AG04450 (cell line): ENCODE measurements at regions not wholly inside any gene's neighbourhood (a gene's known extent, or its start where the extent isn't known, plus 50 kb on each side); places are given as distances from the start of the nearest gene placed in this dataset.

ENCODE experiments used
- CTCF ChIA-PET: fragments of 300-600, 350-600 bp; formaldehyde crosslinking; extraction: SDS; loops from one replicate; lab custom pipeline; 2022; ENCODE audit warnings: antibody characterized with exemption, inconsistent platforms; lab: Charles Lee
- POLR2A ChIA-PET: fragments of 350-600 bp; formaldehyde crosslinking; extraction: SDS; loops from one replicate; lab custom pipeline; 2021; ENCODE audit warnings: antibody characterized with exemption, inconsistent platforms; lab: Yijun Ruan, JAX
- DNase-seq: peaks from one replicate; pipeline ENCODE4 v3.0.0-alpha.2; 2011; ENCODE audit warnings: low read depth, low spot score
- H3K27ac ChIP-seq: one replicate; pipeline ENCODE4 v1.5.1; 2012; ENCODE audit warnings: low read depth, low read length, control low read depth
- H3K27me3 ChIP-seq: one replicate; pipeline ENCODE4 v1.6.0; 2012; ENCODE audit warnings: low read length; ENCODE audit not compliant: control insufficient read depth, insufficient read depth
- H3K4me3 ChIP-seq: 2 replicates; pipeline ENCODE4 v1.5.1; 2011; ENCODE audit warnings: mild to moderate bottlenecking, low read depth, low read length, control low read depth
- H3K9me3 ChIP-seq: 2 replicates; pipeline ENCODE4 v1.5.1; 2012; ENCODE audit warnings: low read length; ENCODE audit not compliant: control insufficient read depth, insufficient read depth
- TF ChIP-seq, protein P1 (sequence below): IDR thresholded peaks from 2 replicates; pipeline ENCODE4 v1.5.1; 2011; ENCODE audit warnings: low read depth, low read length, control low read depth, inconsistent platforms

- ChIA-PET CTCF (interaction anchor here (1.4 kb wide), 1 partner anchor 149 kb away, joined by 5 read pairs; no protein-coding TSS in a partner anchor), POLR2A (no interaction called here)
- Histone ChIP-seq H3K9me3 (no peaks in the 10 kb centered on the region), H3K4me3 (no peak overlapping the region), H3K27me3 (peaks cover 6% of the 10 kb centered on the region), H3K27ac (no peak overlapping the region)
- DNase-seq = no peak
- TF ChIP-seq, protein P1, sequence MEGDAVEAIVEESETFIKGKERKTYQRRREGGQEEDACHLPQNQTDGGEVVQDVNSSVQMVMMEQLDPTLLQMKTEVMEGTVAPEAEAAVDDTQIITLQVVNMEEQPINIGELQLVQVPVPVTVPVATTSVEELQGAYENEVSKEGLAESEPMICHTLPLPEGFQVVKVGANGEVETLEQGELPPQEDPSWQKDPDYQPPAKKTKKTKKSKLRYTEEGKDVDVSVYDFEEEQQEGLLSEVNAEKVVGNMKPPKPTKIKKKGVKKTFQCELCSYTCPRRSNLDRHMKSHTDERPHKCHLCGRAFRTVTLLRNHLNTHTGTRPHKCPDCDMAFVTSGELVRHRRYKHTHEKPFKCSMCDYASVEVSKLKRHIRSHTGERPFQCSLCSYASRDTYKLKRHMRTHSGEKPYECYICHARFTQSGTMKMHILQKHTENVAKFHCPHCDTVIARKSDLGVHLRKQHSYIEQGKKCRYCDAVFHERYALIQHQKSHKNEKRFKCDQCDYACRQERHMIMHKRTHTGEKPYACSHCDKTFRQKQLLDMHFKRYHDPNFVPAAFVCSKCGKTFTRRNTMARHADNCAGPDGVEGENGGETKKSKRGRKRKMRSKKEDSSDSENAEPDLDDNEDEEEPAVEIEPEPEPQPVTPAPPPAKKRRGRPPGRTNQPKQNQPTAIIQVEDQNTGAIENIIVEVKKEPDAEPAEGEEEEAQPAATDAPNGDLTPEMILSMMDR = no peak
Measured at GRCh38 chr21:38988509-38989378, 183.0 kb downstream of the ETS2 start.

GRCh38 chr21:38987633-38988508 lies 182.1 kb downstream of the ETS2 start:
- no peak for DNase-seq
- no peak overlapping the region for H3K27ac ChIP-seq
- ChIA-PET CTCF (interaction anchor here (1.6 kb wide), 1 partner anchor 150 kb away, joined by 4 read pairs; no protein-coding TSS in a partner anchor), POLR2A (no interaction called here)
- H3K4me3 ChIP-seq = no peak overlapping the region
- H3K27me3 ChIP-seq = peaks cover 6% of the 10 kb centered on the region
- TF ChIP-seq, protein P1 = no peak
- H3K9me3 ChIP-seq = no peaks in the 10 kb centered on the region

DNA sequence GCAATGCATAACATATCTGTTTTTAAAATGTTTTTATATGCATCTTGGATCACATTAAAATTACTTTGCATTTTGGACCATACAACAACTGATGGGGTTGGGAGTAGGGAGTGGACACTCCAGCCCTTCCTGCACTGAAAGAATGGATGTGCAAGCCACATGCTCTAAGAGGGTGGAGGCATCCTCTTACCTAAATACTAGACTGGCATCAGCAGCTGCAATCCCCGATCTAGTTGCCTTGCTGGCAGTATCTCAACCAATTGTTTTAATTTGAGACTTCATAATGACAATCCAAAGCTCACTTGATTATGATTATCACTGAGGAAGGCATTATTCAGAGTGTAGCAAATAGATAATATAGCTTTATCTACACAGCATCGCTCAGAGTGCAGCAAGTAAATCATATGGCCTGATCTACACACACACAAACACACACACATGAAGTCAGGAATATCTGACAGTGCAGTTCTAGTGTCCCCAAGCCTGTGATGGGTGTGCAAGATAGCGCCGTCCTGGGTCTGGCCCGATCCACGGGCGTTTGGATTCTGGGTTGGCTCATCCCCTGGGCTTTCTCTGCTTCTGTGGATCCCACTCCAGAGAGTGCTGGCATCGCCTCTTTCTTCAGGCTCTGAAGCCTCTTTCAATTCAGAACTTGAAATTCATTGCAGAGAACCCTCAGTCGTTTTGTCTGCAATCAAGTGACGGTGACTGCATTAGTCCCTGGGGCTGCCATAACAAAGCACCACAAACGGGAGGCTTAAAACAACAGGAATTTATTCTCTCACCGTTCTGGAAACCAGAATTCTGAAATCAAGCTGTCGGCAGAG lies 181.3 kb downstream of the ETS2 start:
- H3K4me3 ChIP-seq = no peak overlapping the region
- TF ChIP-seq, protein P1 = no peak
- no peak for DNase-seq
- no peak overlapping the region for H3K27ac ChIP-seq
- peaks cover 6% of the 10 kb centered on the region for H3K27me3 ChIP-seq
- POLR2A ChIA-PET = no interaction called here
- H3K9me3 ChIP-seq = no peaks in the 10 kb centered on the region
- CTCF ChIA-PET = interaction anchor here (1.6 kb wide), 1 partner anchor 151 kb away, joined by 4 read pairs; no protein-coding TSS in a partner anchor

- TF ChIP-seq, protein P1 = no peak
- peaks cover 6% of the 10 kb centered on the region for H3K27me3 ChIP-seq
- POLR2A ChIA-PET = no interaction called here
- H3K4me3 ChIP-seq = no peak overlapping the region
- H3K27ac ChIP-seq = no peak overlapping the region
- CTCF ChIA-PET = interaction anchor here (0.9 to 1.6 kb wide), 2 partner anchors 71 to 151 kb away, joined by 3 to 4 read pairs; no protein-coding TSS in a partner anchor
- no peaks in the 10 kb centered on the region for H3K9me3 ChIP-seq
- DNase-seq = no peak
Measured at GRCh38 chr21:38986406-38986805, 180.7 kb downstream of the ETS2 start.
